ENCODE measurements at regions not wholly inside any gene's neighbourhood (a gene's known extent, or its start where the extent isn't known, plus 50 kb on each side); places are given as distances from the start of the nearest gene placed in this dataset.
A peak's percentile ranks its signal among the peaks of the same experiment; 100 is the strongest.

DNA sequence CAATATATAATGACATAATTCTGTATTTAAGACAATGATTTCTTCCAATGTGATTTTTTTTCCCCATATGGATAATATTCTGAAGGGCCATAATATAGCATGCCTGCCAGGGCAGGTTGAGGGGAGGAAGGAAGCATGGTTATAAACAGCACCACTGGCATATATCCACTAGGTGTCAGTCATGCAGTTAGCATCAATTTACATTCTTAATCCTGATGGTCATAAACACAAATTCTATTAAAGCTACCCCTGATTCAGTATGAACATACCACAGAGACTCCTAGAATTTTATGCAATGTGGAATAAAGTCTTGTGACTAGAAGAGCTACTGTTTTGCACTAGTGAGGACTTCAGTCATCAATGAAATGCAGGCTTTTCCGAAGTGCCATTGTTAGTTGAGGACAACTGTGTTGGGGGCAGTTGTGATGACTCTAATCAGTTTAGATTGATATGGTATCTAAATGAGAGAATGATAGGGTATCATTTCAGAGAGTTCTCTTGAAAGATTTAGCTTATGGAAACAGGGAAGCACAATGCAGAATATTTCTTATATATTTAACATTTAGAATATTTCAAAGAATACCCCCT lies 342.7 kb upstream of the NR5A2 start:
- ATAC-seq (ENCODE audit: low FRiP score in 2 of 2) (peak; percentile 73 to 82), DNase-seq (peak in 1 of 2 donors; percentile 23)
- no peaks in the 10 kb centered on the region for H3K9me3 ChIP-seq
- no peak overlapping the region for H3K27ac ChIP-seq
- 92 to 94% methylated on average over 1 of the region's 1 CpG for WGBS, 2 donors
- TF ChIP-seq POLR2A (IDR thresholded peaks at IDR 0.05) (no peak), CTCF (IDR thresholded peaks at IDR 0.05) (peak; percentile 62 to 83 (median 81))
- no peaks in the 10 kb centered on the region for H3K27me3 ChIP-seq
- peaks cover 0 to 17% (median 1%) of the 10 kb centered on the region in 4 donors for H3K4me1 ChIP-seq
- no peaks in the 10 kb centered on the region for H3K36me3 ChIP-seq
- no peak overlapping the region for H3K4me3 ChIP-seq

DNA sequence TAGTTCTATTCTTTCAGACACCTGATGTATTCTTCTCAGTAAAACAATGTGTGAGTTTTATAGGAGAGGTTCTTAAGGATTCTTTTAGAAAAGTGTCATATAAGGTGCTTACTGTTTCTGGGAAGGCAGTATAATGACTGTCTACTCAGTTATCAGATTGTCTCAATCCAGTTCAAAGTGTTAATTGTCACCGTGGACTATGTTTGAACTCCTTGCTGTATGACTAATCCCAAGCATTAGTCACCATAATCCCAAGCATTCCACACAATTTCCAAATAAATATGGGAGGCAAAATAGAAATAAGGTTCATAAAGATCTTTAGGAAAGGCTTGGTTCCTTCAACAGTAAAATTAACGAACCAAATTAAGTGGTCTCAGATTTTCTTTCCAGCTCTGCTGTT lies 342.1 kb upstream of the NR5A2 start:
- WGBS, 2 donors, result 46 to 58% methylated on average over 2 of the region's 2 CpGs
- Histone ChIP-seq H3K27ac (no peak overlapping the region), H3K36me3 (no peaks in the 10 kb centered on the region), H3K9me3 (no peaks in the 10 kb centered on the region), H3K27me3 (no peaks in the 10 kb centered on the region), H3K4me1 (peaks cover 0 to 17% (median 4%) of the 10 kb centered on the region in 4 donors), H3K4me3 (no peak overlapping the region)
- DNase-seq, result no peak
- TF ChIP-seq POLR2A (IDR thresholded peaks at IDR 0.05), result no peak
- no peak for TF ChIP-seq CTCF (IDR thresholded peaks at IDR 0.05)
- TF ChIP-seq POLR2AphosphoS5 (IDR thresholded peaks at IDR 0.05), result no peak
- TF ChIP-seq EP300 (IDR thresholded peaks at IDR 0.05), result no peak
- no peak for ATAC-seq (ENCODE audit: low FRiP score in 2 of 2)

DNA sequence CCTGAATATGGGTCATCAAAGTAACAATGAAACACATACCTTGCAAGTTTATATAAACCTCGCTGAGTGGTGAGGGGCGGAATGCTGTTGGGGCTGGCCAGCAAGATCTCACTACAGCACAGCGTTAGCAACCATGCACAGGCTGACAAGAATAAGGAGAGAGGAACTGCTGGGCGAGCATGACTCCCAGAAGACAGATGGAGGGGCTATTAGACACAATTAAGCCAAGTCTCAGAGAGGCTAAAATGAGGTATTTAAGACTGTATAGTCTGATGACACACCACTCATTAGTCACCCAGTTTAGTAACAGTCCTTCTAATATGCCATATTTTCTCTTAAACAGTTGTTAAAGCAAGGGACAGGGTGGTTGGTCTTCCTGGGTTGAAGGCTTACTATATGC lies 340.2 kb upstream of the NR5A2 start:
- Histone ChIP-seq H3K4me3 (no peak overlapping the region), H3K27ac (no peak overlapping the region), H3K4me1 (peaks cover 0 to 22% (median 15%) of the 10 kb centered on the region in 4 donors), H3K27me3 (no peaks in the 10 kb centered on the region), H3K9me3 (no peaks in the 10 kb centered on the region), H3K36me3 (no peaks in the 10 kb centered on the region)
- no peak for ATAC-seq (ENCODE audit: low FRiP score in 2 of 2)
- DNase-seq, result no peak
- TF ChIP-seq POLR2A (IDR thresholded peaks at IDR 0.05) (no peak), CTCF (IDR thresholded peaks at IDR 0.05) (no peak), EP300 (IDR thresholded peaks at IDR 0.05) (no peak), POLR2AphosphoS5 (IDR thresholded peaks at IDR 0.05) (no peak)
- 81 to 82% methylated on average over 4 of the region's 4 CpGs for WGBS, 2 donors

DNA sequence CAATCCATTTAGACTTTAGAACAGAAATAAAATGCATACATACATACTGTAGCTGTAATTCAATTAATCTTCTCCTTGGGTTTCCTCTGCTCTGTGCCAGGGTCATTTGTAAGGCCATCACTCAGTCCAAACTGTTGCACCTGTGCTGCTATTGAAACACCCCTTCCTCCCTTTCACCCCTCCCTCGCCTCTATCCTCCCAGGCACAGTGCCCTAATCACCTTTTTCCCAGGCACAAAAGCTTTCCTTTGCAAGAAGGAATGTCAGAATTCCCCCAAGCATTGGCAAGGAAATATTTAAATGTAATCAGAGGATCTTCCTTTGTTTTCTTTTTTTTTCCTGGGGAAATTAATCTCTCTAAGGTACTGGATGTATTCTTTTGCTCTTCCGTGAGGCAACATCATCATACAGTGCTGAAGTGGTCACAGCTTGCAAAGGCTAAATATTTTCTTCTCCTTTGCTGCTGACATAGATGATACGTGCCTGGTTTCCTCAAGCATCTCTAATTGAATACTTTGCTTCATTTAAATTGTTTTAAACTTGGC lies 339.3 kb upstream of the NR5A2 start:
- Histone ChIP-seq H3K27ac (no peak overlapping the region), H3K4me1 (peaks cover 0 to 22% (median 16%) of the 10 kb centered on the region in 4 donors), H3K4me3 (no peak overlapping the region), H3K27me3 (no peaks in the 10 kb centered on the region), H3K36me3 (no peaks in the 10 kb centered on the region), H3K9me3 (no peaks in the 10 kb centered on the region)
- DNase-seq (no peak), ATAC-seq (ENCODE audit: low FRiP score in 2 of 2) (no peak)
- WGBS, 2 donors, result 51 to 66% methylated on average over 3 of the region's 3 CpGs
- no peak for TF ChIP-seq POLR2A (IDR thresholded peaks at IDR 0.05)
- TF ChIP-seq CTCF (IDR thresholded peaks at IDR 0.05), result no peak
- no peak for TF ChIP-seq POLR2AphosphoS5 (IDR thresholded peaks at IDR 0.05)
- TF ChIP-seq EP300 (IDR thresholded peaks at IDR 0.05), result no peak

DNA sequence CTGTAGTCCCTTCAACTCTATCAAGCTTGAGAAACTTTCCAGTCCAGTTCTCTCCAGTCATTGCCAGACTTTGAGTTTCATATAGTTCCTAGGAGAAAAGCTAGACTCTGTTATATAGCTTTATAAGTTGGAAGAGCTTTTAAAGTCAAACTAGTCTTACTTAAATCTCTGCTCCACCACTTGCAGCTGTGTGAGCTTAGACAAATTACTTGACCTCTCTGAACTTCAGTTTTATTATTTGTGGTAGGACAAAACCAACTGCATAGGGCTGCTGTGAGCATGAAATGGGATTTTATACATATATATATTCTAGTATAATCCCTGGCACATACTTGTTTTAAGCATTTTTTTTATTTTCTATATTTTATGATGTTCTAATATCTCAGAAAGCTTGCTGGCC lies 338.7 kb upstream of the NR5A2 start:
- no peak for TF ChIP-seq POLR2AphosphoS5 (IDR thresholded peaks at IDR 0.05)
- no peak for TF ChIP-seq POLR2A (IDR thresholded peaks at IDR 0.05)
- TF ChIP-seq CTCF (IDR thresholded peaks at IDR 0.05), result no peak
- TF ChIP-seq EP300 (IDR thresholded peaks at IDR 0.05), result no peak
- no peak for DNase-seq
- no peak overlapping the region for H3K4me3 ChIP-seq
- no peaks in the 10 kb centered on the region for H3K9me3 ChIP-seq
- no peak for ATAC-seq (ENCODE audit: low FRiP score in 2 of 2)
- H3K36me3 ChIP-seq, result no peaks in the 10 kb centered on the region
- peaks cover 0 to 22% (median 16%) of the 10 kb centered on the region in 4 donors for H3K4me1 ChIP-seq
- H3K27ac ChIP-seq, result no peak overlapping the region
- H3K27me3 ChIP-seq, result no peaks in the 10 kb centered on the region

All from upper lobe of left lung (tissue), 6 donors.